ENCODE measurements at regions not wholly inside any gene's neighbourhood (a gene's known extent, or its start where the extent isn't known, plus 50 kb on each side); places are given as distances from the start of the nearest gene placed in this dataset.

- no peak for DNase-seq (ENCODE audit: low spot score)
Observed at GRCh38 chr3:72489901-72490300, 358.3 kb downstream of the SHQ1 start.

GRCh38 chr3:72488738-72489035 is 359.6 kb downstream of the SHQ1 start:
- DNase-seq (ENCODE audit: low spot score), result no peak

- no peak for DNase-seq (ENCODE audit: low spot score)
Observed at GRCh38 chr3:72487946-72488737, 360.1 kb downstream of the SHQ1 start.

- DNase-seq (ENCODE audit: low spot score), result peak; percentile 72
Observed at GRCh38 chr3:72487078-72487765, 361.0 kb downstream of the SHQ1 start.

- DNase-seq (ENCODE audit: low spot score), result no peak
Observed at GRCh38 chr3:72485641-72486040, 362.6 kb downstream of the SHQ1 start.

GRCh38 chr3:72483554-72484104 is 364.6 kb downstream of the SHQ1 start:
- no peak for DNase-seq (ENCODE audit: low spot score)

GRCh38 chr3:72482589-72483321 is 365.5 kb downstream of the SHQ1 start:
- DNase-seq (ENCODE audit: low spot score), result peak; percentile 62

GRCh38 chr3:72481542-72481941 is 366.7 kb downstream of the SHQ1 start:
- DNase-seq (ENCODE audit: low spot score), result no peak

GRCh38 chr3:72480366-72480765 is 367.9 kb downstream of the SHQ1 start:
- no peak for DNase-seq (ENCODE audit: low spot score)

GRCh38 chr3:72479651-72480215 is 368.5 kb downstream of the SHQ1 start:
- DNase-seq (ENCODE audit: low spot score), result no peak

- no peak for DNase-seq (ENCODE audit: low spot score)
Observed at GRCh38 chr3:72476139-72476483, 372.1 kb downstream of the SHQ1 start.

GRCh38 chr3:72475258-72476138 is 372.7 kb downstream of the SHQ1 start:
- no peak for DNase-seq (ENCODE audit: low spot score)

- no peak for DNase-seq (ENCODE audit: low spot score)
Observed at GRCh38 chr3:72474775-72475174, 373.5 kb downstream of the SHQ1 start.

- DNase-seq (ENCODE audit: low spot score), result no peak
Observed at GRCh38 chr3:72473156-72473555, 375.1 kb downstream of the SHQ1 start.

- DNase-seq (ENCODE audit: low spot score), result no peak
Observed at GRCh38 chr3:72470904-72471417, 377.3 kb downstream of the SHQ1 start.

- no peak for DNase-seq (ENCODE audit: low spot score)
Observed at GRCh38 chr3:72465853-72466252, 382.4 kb downstream of the SHQ1 start.

- no peak for DNase-seq (ENCODE audit: low spot score)
Observed at GRCh38 chr3:72463083-72463482, 385.2 kb downstream of the SHQ1 start.

- DNase-seq (ENCODE audit: low spot score), result no peak
Observed at GRCh38 chr3:72462595-72463011, 385.6 kb downstream of the SHQ1 start.

- DNase-seq (ENCODE audit: low spot score), result no peak
Observed at GRCh38 chr3:72461787-72462186, 386.5 kb downstream of the SHQ1 start.

- no peak for DNase-seq (ENCODE audit: low spot score)
Observed at GRCh38 chr3:72460205-72461174, 387.8 kb downstream of the SHQ1 start.
